NCI-H146 (cell line): ENCODE measurements at regions not wholly inside any gene's neighbourhood (a gene's known extent, or its start where the extent isn't known, plus 50 kb on each side); places are given as distances from the start of the nearest gene placed in this dataset.
"Not testable (repeated sequence)": the region's sequence is repeated elsewhere in the genome, so short reads cannot be mapped to it uniquely, and the experiment has no call there.

ENCODE experiments used
- DNase-seq: peaks from one replicate; lab custom pipeline; 2025; lab: John Stamatoyannopoulos, UW

DNA sequence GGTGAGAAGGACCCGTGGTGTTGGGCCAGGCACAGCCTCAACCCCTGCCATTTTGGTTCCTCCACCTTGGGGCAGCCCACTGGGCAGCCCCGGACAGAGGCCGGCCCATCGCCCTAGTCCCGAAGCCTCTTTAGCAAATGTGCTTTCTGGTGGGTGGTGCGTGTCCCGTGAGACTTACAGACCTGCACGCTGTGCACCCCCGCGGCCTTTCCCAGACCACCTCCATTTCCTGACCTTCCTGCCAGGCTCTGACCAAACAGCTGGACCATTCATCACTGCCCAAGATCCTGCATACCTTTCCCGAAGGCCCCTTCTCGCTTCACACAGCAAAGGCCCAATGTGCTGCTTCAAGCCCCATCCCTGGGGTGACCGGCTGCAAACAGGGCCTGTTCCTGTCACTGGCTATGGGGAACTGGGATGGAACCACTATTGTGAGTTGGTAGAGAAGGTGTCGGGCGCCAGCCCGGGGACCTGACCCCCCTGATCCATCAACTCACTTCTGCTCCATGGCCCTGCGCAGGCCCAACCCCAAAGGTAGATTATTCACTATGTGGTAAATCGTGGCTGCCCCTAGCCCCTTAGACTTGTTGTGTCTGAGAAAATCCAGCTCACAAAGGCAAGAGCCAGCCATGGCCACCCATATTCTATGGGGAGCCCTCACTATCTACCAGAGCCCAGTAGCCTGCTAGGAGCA, 341.0 kb downstream of the EIPR1 start:
- no peak for DNase-seq

- DNase-seq = no peak
These were observed 342.1 kb downstream of the EIPR1 start for GRCh38 chr2:3035385-3036050.

GRCh38 chr2:3034856-3035255, 342.8 kb downstream of the EIPR1 start:
- DNase-seq = no peak

DNA sequence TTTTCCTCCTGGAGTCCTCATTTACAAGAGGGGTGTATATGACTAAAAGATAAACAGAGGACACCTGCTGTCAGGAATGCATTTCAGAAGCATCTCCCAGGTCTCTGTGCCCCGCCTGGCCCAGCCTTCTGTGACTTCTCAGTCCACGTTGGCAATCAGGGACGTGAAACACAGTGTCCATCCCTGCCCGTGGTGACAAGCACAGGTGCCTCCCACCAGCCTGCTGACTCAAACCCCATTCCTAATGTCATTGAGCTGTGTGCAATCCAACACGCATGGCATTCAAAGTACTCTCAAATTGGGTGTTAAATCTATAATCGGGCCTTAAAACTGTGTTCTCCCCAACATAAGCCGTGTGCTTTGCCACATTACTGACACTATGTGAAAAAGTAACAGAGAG, 343.2 kb downstream of the EIPR1 start:
- DNase-seq = no peak

DNA sequence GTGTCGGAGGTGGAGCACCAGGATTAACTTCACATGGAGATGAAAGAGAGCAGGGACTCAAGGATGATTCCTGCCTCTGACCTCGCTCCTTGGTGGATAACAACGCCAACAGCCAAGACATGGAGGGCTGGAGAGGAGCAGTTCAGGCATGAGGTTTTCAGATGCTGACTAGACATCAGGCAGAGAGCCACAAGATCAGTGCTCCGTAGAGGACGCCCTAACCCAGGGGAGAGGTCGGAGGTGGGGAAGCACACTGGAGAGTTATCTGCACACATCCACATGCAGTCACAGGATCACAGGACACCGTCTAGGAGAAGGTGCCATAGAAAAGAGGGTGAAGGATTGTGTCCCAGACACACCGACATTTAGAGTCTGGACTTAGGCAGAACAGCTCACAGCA, 344.3 kb downstream of the EIPR1 start:
- DNase-seq = no peak

GRCh38 chr2:3030791-3031190, 346.8 kb downstream of the EIPR1 start:
- not testable (repeated sequence) for DNase-seq

DNA sequence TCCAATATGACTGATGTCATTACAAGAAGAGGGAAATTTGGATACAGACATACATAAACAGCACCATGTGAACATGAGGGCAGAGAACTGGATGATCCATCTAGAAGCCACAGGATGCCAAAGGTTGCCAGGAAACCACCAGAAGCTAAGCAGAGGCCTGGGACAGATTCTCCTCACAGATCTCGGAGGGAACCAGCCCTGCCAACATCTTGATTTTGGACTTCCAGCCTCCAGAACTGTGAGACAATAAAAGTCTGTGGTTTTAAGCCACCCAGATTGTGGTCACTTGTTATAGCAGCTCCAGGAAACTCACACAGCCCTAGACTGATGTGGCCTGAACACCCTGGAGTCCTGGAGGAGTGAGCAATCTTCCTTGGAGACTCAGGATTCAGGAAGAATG, 351.6 kb downstream of the EIPR1 start:
- DNase-seq = no peak

GRCh38 chr2:3025261-3025660, 352.4 kb downstream of the EIPR1 start:
- DNase-seq = peak; percentile 42

GRCh38 chr2:3024401-3024935, 353.1 kb downstream of the EIPR1 start:
- no peak for DNase-seq

DNA sequence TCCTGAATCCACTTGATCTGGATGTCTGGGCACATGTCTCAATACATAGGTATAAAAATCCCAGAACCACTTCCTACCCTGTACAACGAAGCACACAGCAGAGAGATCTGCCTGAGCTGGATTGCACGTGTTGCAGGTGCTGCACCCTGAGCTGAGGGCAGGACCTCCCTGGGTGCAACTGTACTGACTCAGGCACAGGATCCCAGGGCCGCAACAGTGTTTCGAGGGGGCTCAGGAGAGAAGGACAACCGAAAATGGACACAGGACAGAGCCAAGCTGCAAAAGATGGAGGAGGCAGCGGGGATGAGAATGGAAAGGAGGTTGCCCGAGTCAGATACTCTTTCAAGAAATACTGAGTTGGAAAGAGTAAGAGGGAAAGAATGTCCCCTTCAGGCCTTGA, 354.1 kb downstream of the EIPR1 start:
- DNase-seq = no peak

GRCh38 chr2:3022841-3023372, 354.7 kb downstream of the EIPR1 start:
- DNase-seq = no peak

DNA sequence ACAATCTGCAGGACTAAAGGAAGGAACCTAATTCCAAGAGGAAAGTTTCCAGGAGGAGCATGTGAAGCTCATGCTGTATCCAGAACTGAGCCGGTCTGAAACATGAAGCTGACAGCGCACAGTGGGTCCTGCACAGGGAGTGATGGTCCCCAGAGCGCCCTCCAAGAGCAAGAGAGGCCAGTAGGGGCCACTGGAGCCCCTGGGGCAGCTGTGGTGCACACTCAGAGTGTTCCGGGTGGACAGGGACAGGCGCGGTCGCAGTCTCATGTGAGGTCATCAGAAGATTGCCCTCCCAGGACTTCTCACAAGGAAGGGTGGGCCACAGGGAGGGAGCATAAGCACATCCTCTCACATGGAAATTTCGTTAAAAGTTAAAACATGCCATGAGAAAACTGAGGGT, 355.9 kb downstream of the EIPR1 start:
- no peak for DNase-seq

GRCh38 chr2:3010001-3010400, 367.6 kb downstream of the EIPR1 start:
- DNase-seq = no peak

DNA sequence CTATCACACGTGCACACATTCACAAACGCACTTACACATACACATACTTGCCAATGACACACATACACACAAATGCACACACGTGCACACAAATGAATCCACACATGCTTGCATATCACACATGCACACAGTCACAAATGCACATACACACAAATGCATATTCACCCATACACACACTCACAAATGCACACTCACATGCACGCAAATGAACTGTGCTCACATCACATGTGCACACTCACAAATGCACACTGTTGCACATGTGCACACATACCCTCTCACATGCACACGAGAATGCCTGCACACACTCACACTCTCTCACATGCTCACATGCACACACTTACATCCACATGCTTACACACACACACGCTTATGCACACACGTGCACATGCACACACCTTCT, 368.1 kb downstream of the EIPR1 start:
- DNase-seq = no peak

DNA sequence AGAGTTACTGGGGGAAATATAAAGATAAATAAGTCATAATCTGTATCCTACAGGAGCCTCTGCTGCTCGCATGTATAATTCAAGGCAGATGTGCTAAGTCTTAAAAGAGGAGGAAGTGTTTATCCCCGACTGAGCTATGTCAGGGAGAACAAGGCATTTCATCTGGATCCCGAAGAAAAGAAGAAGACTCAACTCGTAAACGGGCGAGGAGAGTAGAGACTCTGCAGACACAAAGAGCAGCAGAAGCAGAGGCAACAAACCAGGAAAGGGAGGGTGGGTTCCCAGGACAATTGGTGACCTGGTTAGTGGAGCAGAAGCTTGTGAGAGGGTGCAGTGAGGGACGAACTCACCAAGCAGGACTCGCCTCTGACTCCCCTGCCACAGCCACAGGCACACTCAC, 368.6 kb downstream of the EIPR1 start:
- DNase-seq = no peak

DNA sequence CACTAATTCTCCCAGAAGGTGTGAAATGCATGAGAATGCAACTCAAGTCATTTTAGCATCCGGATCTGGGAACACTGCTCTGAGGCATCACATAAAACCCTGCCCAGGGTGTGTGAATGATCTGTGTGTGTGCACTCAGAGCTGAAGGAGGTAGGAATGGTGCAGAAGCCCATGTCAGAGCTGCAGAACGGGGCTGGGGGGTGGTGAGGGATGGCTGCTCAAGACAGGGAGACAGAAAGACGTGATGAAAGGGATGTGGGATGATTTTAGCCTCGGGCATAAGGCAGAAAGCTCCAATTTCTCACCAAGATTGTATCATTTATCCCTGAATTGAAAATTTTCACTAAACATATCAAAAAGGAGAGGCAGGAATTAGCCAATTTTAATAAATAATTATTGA, 369.1 kb downstream of the EIPR1 start:
- DNase-seq = no peak

DNA sequence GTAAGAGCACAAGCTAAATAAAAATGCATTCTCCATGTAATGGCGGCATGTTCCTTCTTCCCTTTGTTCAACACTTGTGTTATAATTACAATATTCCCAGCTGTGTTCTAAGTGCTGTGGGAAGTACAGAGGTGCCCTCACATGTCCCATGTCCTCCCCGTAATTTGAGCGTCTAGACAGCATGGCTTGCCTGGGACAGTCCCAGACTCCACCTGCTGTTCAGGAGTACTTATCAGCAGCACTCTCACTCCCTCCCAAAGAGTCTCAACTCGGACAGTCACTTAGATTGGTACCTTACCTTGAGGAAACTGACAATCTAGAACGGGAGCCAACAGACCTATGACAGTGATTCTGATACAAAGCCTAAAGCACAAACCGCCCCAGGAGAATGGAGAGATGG, 370.5 kb downstream of the EIPR1 start:
- DNase-seq = peak; percentile 32

DNA sequence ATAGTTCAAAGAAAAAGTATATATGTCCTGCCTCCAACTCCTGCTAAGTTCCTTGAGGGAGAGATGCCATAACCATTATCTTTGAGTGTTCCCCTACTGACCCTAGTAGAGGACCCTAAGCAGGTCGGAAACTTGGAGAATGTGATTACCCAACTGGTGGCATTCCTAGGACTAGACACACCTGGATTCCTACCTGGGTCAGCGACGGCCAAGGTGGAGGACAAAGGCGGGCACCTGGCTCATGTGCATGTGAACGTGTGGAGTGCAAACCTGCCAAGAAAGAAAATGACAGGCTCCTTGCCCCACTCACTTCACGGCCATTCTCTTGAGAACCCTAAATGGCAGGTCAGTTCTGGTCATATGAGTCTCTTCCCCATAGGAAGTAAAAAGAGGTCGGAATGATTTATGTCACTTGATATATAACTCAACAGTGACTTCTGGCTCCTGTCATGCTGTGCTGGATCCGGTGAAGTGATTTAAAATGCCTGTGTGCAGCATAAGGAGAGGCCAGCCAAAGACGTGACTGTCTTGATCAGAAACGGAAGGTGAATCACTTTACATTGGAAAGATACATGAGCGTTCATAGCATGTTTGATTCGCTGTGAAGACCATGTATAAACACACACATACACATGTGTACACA, 371.6 kb downstream of the EIPR1 start:
- DNase-seq = no peak

- DNase-seq = peak; percentile 53
These were observed 375.7 kb downstream of the EIPR1 start for GRCh38 chr2:3001615-3002560.

DNA sequence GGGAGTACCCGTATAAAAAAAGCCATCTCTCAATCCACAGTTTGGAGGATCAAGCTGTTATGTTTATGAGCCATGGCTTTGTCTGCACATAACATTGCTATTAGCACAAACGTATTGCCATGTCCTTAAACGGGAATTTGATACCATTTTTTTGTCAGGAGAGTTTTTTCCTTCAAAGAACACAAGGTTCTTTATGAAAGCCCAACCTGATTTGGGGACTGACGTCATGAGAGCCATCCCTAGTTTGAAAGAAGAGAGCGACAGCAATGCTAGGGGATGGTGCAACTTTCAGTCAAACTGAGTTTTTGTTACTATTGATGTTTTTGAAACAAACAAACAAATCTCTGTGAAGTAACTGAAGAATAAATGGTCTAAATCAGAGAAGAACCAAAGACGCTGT, 376.6 kb downstream of the EIPR1 start:
- no peak for DNase-seq

GRCh38 chr2:3000125-3000524, 377.5 kb downstream of the EIPR1 start:
- no peak for DNase-seq

DNA sequence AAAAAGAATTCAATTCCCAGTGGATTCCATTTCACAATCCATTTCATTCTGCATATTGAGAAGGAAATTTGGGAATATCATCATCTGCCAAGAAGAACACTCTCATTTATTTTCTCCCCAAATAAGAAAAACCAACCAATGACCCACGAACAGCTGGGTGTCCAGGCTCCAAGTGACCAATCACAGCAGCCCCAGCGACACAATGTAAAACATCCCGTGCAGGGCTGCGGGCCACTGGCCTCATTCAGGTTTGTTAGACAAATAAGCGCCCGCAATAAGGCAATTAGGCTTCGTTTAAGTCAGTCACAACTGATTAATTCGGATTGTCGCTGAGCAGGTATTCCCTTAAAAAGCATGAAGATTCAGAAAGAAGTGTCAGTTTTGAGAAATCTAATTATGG, 378.6 kb downstream of the EIPR1 start:
- no peak for DNase-seq
